ENCODE measurements at regions not wholly inside any gene's neighbourhood (a gene's known extent, or its start where the extent isn't known, plus 50 kb on each side); places are given as distances from the start of the nearest gene placed in this dataset.
"Not testable (repeated sequence)": the region's sequence is repeated elsewhere in the genome, so short reads cannot be mapped to it uniquely, and the experiment has no call there.

DNA sequence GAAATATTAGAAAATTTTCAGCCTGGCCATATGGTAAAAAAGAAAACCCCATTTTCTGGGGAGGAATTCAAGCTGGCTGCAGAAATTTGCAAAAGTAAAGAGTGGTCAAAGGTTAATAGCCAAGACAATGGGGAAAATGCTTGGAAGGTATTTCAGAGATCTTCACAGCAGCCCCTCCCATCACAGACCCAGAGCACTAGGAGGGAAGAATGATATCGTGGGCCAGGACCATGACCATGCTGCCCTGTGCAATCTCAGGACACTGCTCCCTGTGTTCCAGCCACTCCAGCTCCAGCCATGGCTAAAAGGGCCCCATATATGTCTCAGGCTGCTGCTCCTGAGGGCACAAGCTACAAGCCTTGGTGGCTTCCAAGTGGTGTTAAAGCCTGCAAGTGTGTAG, 93.9 kb upstream of the AGAP1 start:
- no peak for DNase-seq (ENCODE audit: low spot score)

DNA sequence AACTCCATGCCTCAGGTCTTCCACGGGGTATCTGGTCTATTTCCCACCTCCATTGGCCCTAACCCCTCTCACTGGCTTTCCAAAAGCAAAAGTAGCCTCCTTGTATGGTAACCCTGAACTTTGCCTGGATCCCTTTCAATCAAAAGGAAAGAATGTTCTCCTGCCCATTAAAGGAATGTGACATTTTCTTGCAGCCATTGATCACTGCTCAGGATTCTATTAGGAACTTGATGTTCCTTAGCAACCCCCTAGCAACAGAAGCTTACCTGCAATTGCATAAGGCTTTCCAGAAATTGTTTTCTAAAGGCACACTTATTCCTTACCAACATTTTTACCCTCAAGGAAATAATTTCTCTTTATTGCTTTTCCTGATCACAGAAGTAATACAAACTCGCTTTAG, 91.4 kb upstream of the AGAP1 start:
- no peak for DNase-seq (ENCODE audit: low spot score)

DNA sequence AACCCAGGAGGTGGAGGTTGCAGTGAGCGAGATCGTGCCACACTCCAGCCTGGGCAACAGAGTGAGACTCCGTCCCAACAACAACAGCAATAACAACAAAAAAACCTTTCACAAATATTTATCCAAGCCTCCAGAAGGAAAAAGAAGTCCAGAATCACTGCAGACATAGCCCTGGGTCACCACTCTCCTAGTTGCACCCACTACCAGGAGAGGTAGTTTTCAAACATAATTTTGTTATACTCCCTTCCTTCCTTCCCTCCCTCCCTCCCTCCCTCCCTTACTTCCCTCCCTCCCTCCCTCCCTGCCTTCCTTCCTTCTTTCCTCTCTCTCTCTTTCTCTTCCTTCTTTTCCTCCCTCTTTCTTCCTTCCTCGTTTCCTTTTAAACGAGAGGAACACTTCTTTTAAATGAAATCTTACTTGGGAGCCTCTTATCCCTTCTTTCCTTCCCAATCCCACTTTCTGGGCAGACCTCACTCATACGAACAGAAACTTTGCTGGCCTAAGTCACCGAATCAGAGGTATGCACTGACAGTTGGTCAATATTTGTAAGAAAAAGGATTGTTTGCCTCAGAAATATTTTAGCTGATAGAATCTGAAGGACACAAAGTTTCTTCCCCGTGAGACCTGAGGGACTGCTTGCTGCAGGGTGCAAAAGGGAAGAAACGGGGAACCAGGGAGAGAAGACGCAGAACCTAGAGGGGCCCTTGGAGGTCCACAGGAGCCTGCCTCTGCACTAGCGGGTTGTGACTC, 88.1 kb upstream of the AGAP1 start:
- no peak for DNase-seq (ENCODE audit: low spot score)

DNA sequence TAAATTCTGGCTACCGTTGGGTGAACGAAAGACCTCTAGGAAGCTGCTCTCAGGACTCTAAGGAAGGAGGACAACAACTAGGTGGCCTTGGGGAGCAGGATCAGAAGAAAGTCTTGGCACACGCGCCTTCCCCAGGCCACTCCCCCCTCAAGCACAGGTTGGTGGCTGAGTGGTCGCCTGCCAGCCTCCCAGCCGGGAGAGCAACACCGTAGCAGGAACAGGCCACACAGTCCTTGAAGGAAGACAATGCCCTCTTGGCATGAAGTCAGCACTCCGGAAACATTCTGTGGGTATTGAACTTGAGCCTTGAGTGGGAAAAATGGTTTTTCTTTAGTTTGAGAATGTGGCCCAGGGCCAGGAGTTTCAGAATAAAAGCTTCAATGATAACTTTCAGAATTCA, 87.4 kb upstream of the AGAP1 start:
- no peak for DNase-seq (ENCODE audit: low spot score)

DNA sequence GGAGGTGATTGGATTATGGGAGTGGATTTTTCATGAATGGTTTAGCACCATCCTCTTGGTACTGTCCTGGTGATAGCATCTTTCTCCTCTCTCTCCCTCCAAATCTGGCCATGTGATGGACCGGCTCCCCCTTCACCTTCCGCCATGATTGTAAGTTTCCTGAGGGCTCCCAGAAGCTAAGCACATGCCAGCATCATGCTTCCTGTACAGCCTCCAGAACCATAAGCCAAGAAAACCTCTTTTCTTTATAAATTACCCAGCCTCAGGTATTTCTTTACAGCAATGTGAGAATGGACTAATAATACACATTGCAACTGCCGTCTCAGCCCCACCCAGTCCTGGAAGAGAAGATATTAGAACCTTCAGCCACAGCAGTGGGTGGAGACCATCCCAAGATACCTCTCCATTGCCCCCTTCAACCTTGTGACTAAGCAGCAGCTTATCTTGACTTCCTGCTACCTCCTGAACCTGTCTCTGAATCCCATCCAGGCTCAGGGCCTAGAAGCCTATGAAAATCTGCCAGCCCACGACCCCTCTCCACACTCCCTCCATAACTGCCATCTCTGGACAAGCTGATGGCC, 81.8 kb upstream of the AGAP1 start:
- DNase-seq (ENCODE audit: low spot score), result no peak

DNA sequence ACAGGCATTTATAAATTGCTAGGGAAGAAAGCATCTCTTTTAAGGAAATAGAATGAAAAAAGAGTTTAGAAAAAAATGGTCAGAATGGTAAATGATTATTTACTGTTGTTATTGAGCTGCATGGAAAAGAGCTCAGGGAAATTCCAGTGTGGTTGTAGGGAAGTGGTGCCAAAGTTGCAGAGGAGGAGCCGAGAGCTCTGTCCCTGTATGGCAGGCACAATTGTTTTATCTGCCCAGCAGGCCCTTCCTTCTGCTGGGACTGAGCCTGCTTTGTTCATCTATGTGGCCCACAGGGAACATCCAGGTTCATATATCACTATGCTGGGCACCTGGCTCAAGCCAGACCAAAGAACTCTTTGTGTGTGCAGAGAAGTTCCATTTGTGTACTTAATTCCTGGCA, 80.8 kb upstream of the AGAP1 start:
- no peak for DNase-seq (ENCODE audit: low spot score)

DNA sequence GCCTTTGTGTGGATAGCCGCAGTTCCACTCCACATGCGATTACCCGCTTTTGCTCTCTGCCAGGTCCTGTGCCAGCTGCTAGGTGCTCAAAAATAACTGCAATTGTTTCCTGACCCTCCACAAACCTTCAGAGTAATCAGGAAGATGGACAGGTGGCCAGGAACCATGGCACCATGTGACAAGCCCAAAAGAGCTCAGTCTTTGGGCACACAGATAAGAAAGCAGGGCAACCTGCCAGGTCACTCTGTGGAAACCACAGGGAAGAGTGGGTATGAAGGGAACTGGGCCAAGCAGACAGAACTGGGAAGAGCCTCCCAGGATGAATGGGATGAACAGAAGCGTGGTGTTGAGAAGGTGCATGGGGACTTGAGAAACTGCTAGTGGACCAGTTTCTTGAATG, 79.4 kb upstream of the AGAP1 start:
- no peak for DNase-seq (ENCODE audit: low spot score)

DNA sequence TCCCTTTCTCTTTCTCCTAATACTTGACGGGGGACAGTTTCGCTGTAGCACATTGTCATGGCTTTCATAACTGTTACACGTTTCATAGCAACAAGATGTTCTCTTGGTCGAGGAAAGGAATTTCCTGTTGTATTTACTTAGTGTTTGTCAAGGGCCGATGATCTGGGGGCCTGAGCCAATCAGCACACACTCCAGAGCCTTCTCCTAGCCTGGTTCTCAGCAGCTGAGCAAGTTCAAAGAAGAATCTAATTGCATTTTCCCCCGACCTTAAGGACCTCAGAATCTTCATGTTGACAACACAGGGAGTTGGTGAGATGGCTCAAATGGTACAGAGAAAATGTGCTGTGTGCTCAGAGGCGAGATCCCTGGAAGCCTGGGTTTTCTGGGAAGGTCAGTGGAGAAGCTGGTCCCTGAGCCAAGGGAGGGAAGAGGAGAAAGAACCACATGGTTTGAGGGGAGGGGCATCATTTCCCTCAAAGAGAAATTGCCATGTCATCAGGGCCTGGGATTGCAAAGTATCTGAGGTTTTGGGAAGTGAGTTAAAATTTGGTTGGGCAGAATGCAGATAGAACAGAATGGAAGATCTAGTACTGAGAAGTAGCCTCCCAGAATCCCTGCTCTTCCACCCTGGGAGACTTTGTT, 76.9 kb upstream of the AGAP1 start:
- DNase-seq (ENCODE audit: low spot score), result no peak

DNA sequence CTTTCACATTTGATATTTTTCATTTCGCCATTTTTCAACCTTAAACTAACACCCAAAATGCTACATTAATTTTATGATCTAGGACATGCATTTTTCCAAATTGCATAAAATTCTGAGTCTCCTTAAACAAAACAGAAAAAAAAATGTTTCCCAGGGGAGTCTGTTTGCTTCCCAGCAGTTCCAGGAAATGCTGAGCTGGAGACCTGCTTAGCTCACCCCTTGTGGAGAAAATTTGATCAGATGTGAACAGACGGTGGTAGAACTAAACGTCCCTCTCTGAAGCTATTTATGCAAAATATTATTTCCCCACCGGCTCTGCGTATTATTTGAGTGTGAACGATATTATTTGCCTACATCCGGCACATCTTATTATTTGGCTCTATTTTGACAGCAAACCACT, 74.9 kb upstream of the AGAP1 start:
- no peak for DNase-seq (ENCODE audit: low spot score)

DNA sequence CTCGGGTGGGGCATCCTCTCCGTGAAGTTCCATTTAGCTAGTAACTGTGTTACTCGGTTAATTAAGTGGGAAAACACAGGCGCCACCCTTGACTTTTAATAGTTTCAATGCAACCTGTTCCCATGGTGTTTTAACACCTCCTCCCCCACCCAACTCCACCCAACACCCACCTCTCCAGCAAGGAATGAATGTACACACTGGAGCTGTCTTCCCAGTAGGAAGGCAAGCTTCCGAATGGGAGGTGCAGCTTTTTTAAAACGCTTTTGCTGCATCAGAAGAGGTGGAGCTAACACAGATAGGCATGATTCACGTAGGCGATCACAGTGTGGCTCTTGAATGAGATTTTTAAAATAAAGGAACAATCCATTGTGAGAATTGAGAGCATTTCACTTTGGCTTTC, 73.8 kb upstream of the AGAP1 start:
- DNase-seq (ENCODE audit: low spot score), result no peak

DNA sequence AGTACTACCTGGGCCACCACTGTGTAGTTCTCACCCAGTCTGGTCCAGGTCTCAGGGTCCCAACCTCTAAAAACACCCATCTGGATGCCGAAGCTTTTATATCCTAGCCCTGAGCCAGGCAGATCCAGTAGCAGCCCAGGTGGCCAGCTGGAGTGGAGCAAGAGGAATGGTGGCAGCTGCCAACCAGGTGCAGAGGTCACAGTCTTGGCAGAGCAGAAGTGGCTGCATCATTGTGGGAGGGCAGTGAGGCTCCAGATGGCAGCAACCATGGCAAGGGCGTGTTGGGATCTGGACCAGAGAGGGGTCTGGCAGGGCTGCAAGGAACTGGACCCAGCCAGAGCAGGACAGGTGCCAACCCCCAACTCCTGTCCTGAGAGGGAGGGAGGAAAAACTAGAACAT, 72.2 kb upstream of the AGAP1 start:
- DNase-seq (ENCODE audit: low spot score), result no peak

DNA sequence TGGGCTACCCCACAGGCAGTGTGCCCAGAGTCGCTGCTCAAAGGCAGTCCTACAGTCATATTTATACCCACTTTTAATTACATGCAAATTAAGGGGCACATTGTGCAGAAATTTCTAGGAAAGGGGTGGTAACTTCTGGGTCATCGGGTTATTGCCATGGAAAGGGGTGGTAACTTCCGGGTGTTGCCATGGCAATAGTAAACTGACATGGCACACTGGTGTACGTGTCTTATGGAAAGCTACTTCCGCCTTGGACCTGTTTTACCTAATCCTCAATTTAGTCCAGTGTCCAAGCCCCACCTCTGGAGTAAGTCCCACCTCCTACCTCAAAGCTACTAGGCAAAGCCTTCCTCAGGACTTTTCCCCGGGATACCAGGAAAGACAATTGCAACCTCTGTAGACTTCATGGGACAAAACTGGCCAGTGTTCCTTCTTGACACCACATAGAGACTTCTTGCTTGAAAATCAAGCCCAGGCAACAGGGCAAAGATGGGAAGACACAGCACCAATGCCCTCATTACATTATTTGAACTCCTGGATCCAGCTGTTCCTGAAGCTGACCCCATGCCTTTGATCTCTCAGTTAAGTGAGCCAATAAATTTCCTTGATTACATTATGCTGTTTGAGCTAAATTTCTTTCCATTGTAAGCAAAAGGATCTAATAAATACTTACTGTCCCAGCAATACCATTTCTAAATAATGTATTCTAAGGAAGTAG, 63.3 kb upstream of the AGAP1 start:
- DNase-seq (ENCODE audit: low spot score), result no peak

DNA sequence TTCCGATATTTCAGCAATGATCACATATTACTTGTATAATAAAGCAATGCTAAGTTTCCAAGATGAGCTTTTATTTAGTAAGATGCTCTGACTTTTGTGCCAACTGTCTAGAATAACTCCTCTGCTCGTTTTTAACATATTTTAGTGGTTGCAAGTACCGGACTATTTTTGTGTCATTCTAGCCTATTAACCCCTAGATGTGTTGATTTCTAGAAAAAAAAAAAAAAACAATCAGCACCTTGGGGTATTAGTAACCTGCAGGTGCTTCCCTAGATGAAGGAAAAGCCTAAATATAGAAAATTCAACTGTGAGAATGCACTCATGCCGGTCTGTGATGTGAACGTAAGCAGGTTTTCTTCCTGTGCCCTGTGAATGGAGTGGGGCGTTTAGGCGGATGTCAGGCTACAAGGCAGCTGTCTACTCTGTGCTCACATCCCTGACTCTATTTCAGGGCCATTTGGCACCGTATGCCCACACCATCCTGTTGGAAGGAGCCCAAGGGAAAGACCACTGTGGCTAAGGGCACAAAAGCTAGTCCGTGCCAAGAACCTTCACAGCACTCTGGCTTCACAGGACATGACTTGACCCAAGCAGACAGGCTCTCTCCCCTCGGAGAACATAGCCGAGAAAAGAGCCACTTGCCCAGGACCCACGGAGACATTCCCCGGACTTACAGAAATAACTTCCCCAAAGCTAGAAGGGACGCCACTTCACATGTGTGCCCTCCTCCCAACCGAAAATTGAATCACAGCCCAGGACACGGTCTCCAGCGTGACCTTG, 60.9 kb upstream of the AGAP1 start:
- DNase-seq (ENCODE audit: low spot score), result no peak

DNA sequence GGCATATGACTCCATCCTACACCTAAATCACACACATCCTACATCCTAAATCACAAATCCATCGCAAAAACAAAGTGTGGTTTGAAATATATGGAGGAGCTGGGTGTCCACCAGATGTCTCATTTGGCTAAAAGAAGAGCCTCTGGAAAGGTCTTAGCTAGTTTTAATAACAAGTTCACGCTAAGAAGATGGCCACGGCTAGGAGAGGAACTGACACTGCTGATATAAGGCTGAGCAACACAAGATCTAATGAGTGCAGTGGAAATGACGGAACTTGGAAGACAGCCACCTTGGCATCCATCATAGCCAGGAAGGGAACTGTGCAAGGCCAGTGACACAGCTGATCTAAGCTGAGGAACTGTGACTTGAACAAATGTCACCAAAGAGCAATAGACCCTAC, 60.0 kb upstream of the AGAP1 start:
- no peak for DNase-seq (ENCODE audit: low spot score)

DNA sequence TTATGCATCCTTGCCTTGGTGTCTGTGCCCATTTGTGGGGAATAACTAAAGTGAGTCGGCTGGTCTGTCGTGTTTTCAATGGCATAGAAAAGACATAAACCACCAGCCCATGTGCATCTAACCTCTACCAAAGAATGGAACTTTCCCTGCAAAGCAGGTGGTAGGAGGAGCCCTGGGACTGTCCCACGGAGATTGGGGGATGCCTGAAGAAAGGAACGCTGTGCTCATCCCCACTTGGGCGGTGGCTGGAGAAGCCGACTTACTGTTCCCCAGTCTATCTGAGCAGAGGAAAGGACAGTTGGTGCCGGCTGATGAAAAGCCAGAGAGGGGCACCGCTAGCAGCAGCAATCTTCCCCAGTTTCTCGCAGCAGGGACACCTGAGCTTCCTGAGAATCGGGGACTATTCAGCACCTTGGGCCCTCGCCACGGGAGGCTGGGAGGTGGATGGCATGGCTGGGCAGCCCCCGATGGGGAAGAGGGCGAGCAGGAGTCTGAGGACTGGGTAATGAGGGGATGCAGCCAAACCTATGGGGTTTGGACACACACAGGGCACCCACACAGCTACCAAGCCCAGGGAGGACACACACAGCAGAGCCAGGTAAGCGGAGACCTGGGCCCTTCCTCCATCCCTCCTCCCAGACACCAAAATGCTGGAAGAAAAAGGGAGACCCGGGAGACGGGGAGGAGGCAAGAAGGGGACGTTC, 53.7 kb upstream of the AGAP1 start:
- DNase-seq (ENCODE audit: low spot score), result no peak

DNA sequence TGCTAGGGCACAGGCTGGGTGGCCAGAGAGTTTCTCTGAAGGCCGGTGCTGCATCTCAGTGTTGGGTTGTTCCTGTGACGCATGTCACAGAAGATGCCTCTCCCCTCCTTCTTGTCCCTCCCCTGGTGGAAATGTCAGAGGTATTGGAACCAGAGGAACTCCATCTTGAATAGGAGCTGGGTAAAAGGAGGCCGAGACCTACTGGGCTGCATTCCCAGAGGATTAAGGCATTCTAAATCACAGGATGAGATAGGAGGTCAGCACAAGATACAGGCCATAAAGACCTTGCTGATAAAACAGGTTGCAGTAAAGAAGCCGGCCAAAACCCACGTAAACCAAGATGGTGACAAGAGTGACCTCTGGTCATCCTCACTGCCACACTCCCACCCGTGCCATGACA, 50.3 kb upstream of the AGAP1 start:
- DNase-seq (ENCODE audit: low spot score), result not testable (repeated sequence)

Measured in CD4-positive, alpha-beta T cell treated with Interleukin-2 at 100 ng/mL for 4 hours (primary cell).